Central memory CD8-positive, alpha-beta T cell (primary cell): ENCODE measurements at regions not wholly inside any gene's neighbourhood (a gene's known extent, or its start where the extent isn't known, plus 50 kb on each side); places are given as distances from the start of the nearest gene placed in this dataset.

Source experiments
- ATAC-seq: fragments of 150-1000 bp; cut with Tn5 transposase; replicated peaks from 2 replicates; pipeline ENCODE4 v1.10.0; 2022; ENCODE audit warnings: mild to moderate bottlenecking, moderate FRiP score, moderate number of reproducible peaks; ENCODE audit not compliant: poor library complexity, severe bottlenecking; ENCODE audit errors: extremely low read depth
- DNase-seq, 2 donors: peaks; one replicate each; pipeline ENCODE4 v3.0.0; 2021; ENCODE audit warnings: low spot score in 2 of 2
- H3K27ac Mint-ChIP-seq: one replicate; pipeline ENCODE4 v1.8.0; 2022; ENCODE audit warnings: low read depth, mild to moderate bottlenecking, moderate library complexity, mixed read lengths
- H3K27me3 Mint-ChIP-seq: one replicate; pipeline ENCODE4 v1.8.0; 2022; ENCODE audit warnings: mixed read lengths
- H3K36me3 Mint-ChIP-seq: one replicate; pipeline ENCODE4 v1.8.0; 2022; ENCODE audit warnings: mild to moderate bottlenecking, moderate library complexity, mixed read lengths; ENCODE audit not compliant: insufficient read depth
- H3K4me1 Mint-ChIP-seq: one replicate; pipeline ENCODE4 v1.8.0; 2022; ENCODE audit warnings: mixed read lengths
- H3K4me3 Mint-ChIP-seq: one replicate; pipeline ENCODE4 v1.8.0; 2022; ENCODE audit warnings: mild to moderate bottlenecking, moderate library complexity, mixed read lengths
- H3K9me3 Mint-ChIP-seq: one replicate; pipeline ENCODE4 v1.8.0; 2022; ENCODE audit warnings: mixed read lengths

GRCh38 chr2:9699139-9700108 lies 68.6 kb upstream of the YWHAQ start:
- Mint-ChIP-seq H3K4me3 (no peak overlapping the region), H3K4me1 (peaks cover 53% of the 10 kb centered on the region), H3K27me3 (no peaks in the 10 kb centered on the region), H3K9me3 (peaks cover 10% of the 10 kb centered on the region), H3K27ac (no peak overlapping the region), H3K36me3 (peaks cover 11% of the 10 kb centered on the region)
- no peak for DNase-seq
- ATAC-seq = no peak

GRCh38 chr2:9700109-9700495 lies 69.3 kb upstream of the YWHAQ start:
- Mint-ChIP-seq H3K27ac (no peak overlapping the region), H3K4me1 (peaks cover 60% of the 10 kb centered on the region), H3K36me3 (peaks cover 11% of the 10 kb centered on the region), H3K4me3 (no peak overlapping the region), H3K9me3 (peaks cover 10% of the 10 kb centered on the region), H3K27me3 (no peaks in the 10 kb centered on the region)
- DNase-seq (no peak), ATAC-seq (no peak)

GRCh38 chr2:9702604-9703084 lies 71.8 kb upstream of the YWHAQ start:
- H3K4me3 Mint-ChIP-seq = peak overlapping the region; percentile 54
- H3K27me3 Mint-ChIP-seq = no peaks in the 10 kb centered on the region
- ATAC-seq = no peak
- DNase-seq = no peak
- H3K9me3 Mint-ChIP-seq = peaks cover 10% of the 10 kb centered on the region
- H3K36me3 Mint-ChIP-seq = peaks cover 14% of the 10 kb centered on the region
- H3K27ac Mint-ChIP-seq = peak overlapping the region; percentile 94
- peaks cover 73% of the 10 kb centered on the region for H3K4me1 Mint-ChIP-seq

- ATAC-seq (peak; percentile 93), DNase-seq (peak; percentile 78 to 97)
- Mint-ChIP-seq H3K27ac (peak overlapping the region; percentile 94), H3K9me3 (peaks cover 10% of the 10 kb centered on the region), H3K4me1 (peaks cover 73% of the 10 kb centered on the region), H3K27me3 (no peaks in the 10 kb centered on the region), H3K36me3 (peaks cover 11% of the 10 kb centered on the region), H3K4me3 (peak overlapping the region; percentile 54)
Measured at GRCh38 chr2:9703085-9703678, 72.4 kb upstream of the YWHAQ start.

- peaks cover 11% of the 10 kb centered on the region for H3K36me3 Mint-ChIP-seq
- peaks cover 10% of the 10 kb centered on the region for H3K9me3 Mint-ChIP-seq
- H3K4me1 Mint-ChIP-seq = peaks cover 71% of the 10 kb centered on the region
- peak; percentile 1 for ATAC-seq
- H3K27ac Mint-ChIP-seq = peak overlapping the region; percentile 94
- H3K4me3 Mint-ChIP-seq = peak overlapping the region; percentile 54
- no peak for DNase-seq
- H3K27me3 Mint-ChIP-seq = no peaks in the 10 kb centered on the region
Measured at GRCh38 chr2:9703701-9704221, 73.0 kb upstream of the YWHAQ start.

- no peak for ATAC-seq
- peaks cover 10% of the 10 kb centered on the region for H3K9me3 Mint-ChIP-seq
- H3K4me3 Mint-ChIP-seq = peak overlapping the region; percentile 43
- H3K4me1 Mint-ChIP-seq = peaks cover 72% of the 10 kb centered on the region
- H3K27ac Mint-ChIP-seq = peak overlapping the region; percentile 94
- peaks cover 11% of the 10 kb centered on the region for H3K36me3 Mint-ChIP-seq
- H3K27me3 Mint-ChIP-seq = no peaks in the 10 kb centered on the region
- no peak for DNase-seq
Measured at GRCh38 chr2:9704600-9704999, 73.8 kb upstream of the YWHAQ start.

GRCh38 chr2:9705196-9705595 lies 74.4 kb upstream of the YWHAQ start:
- Mint-ChIP-seq H3K9me3 (peaks cover 10% of the 10 kb centered on the region), H3K36me3 (peaks cover 11% of the 10 kb centered on the region)

GRCh38 chr2:9707008-9707407 lies 76.2 kb upstream of the YWHAQ start:
- no peak for DNase-seq
- Mint-ChIP-seq H3K4me1 (peaks cover 76% of the 10 kb centered on the region), H3K27ac (no peak overlapping the region), H3K36me3 (peaks cover 11% of the 10 kb centered on the region), H3K4me3 (no peak overlapping the region), H3K9me3 (no peaks in the 10 kb centered on the region), H3K27me3 (no peaks in the 10 kb centered on the region)
- no peak for ATAC-seq

More at GRCh38 chr2:9705196-9705595, 74.4 kb upstream of the YWHAQ start:
- DNase-seq = no peak
- Mint-ChIP-seq H3K4me1 (peaks cover 76% of the 10 kb centered on the region), H3K27ac (peak overlapping the region; percentile 94), H3K27me3 (no peaks in the 10 kb centered on the region), H3K4me3 (no peak overlapping the region)
- ATAC-seq = no peak

- Mint-ChIP-seq H3K27me3 (no peaks in the 10 kb centered on the region), H3K9me3 (no peaks in the 10 kb centered on the region), H3K27ac (no peak overlapping the region), H3K36me3 (peaks cover 13% of the 10 kb centered on the region), H3K4me1 (peaks cover 74% of the 10 kb centered on the region), H3K4me3 (no peak overlapping the region)
- ATAC-seq = no peak
- DNase-seq = no peak
Measured at GRCh38 chr2:9707611-9708160, 76.9 kb upstream of the YWHAQ start.

- Mint-ChIP-seq H3K4me1 (peaks cover 62% of the 10 kb centered on the region), H3K4me3 (no peak overlapping the region), H3K27ac (peak overlapping the region; percentile 72), H3K9me3 (no peaks in the 10 kb centered on the region), H3K27me3 (no peaks in the 10 kb centered on the region), H3K36me3 (peaks cover 5% of the 10 kb centered on the region)
- DNase-seq (no peak), ATAC-seq (peak; percentile 44)
Measured at GRCh38 chr2:9708683-9709538, 78.1 kb upstream of the YWHAQ start.

- Mint-ChIP-seq H3K4me1 (peaks cover 55% of the 10 kb centered on the region), H3K4me3 (no peak overlapping the region), H3K36me3 (peaks cover 5% of the 10 kb centered on the region), H3K9me3 (no peaks in the 10 kb centered on the region), H3K27me3 (no peaks in the 10 kb centered on the region), H3K27ac (peak overlapping the region; percentile 72)
- ATAC-seq = no peak
- DNase-seq = no peak
Measured at GRCh38 chr2:9709539-9710285, 78.9 kb upstream of the YWHAQ start.
